ENCODE measurements at regions not wholly inside any gene's neighbourhood (a gene's known extent, or its start where the extent isn't known, plus 50 kb on each side); places are given as distances from the start of the nearest gene placed in this dataset.

- no peak for TF ChIP-seq CTCF (IDR thresholded peaks at IDR 0.05 in 2 of 3, conservative IDR thresholded peaks at IDR 0.05 in 1 of 3; ENCODE audit: borderline replicate concordance in 1 of 3, insufficient read depth in 1 of 3, low read depth in 2 of 3, low read length in 2 of 3)
- no peak for TF ChIP-seq TCF7L2 (IDR thresholded peaks at IDR 0.05; ENCODE audit: borderline replicate concordance, extremely low read depth, insufficient read depth, insufficient read length)
Observed at GRCh38 chr1:29672416-29673227, 436.3 kb downstream of the PTPRU start.

Measured in HCT116 (cell line).